ENCODE measurements at regions not wholly inside any gene's neighbourhood (a gene's known extent, or its start where the extent isn't known, plus 50 kb on each side); places are given as distances from the start of the nearest gene placed in this dataset.

- no peak for TF ChIP-seq ZNF274 (IDR thresholded peaks at IDR 0.05; ENCODE audit: low read depth, low read length)
- TF ChIP-seq EGR1 (IDR thresholded peaks at IDR 0.05; ENCODE audit: low read depth) = no peak
- TF ChIP-seq SRF (IDR thresholded peaks at IDR 0.05; ENCODE audit: low read depth) = no peak
- TF ChIP-seq CTCF (IDR thresholded peaks at IDR 0.05 in 2 of 3, conservative IDR thresholded peaks at IDR 0.05 in 1 of 3; ENCODE audit: borderline replicate concordance in 1 of 3, insufficient read depth in 1 of 3, low read depth in 2 of 3, low read length in 2 of 3) = no peak
- no peak for TF ChIP-seq CBX3 (IDR thresholded peaks at IDR 0.05; ENCODE audit: low read depth)
Measured at GRCh38 chr2:106658616-106659015, 171.5 kb downstream of the CD8B2 start (continued).

DNA sequence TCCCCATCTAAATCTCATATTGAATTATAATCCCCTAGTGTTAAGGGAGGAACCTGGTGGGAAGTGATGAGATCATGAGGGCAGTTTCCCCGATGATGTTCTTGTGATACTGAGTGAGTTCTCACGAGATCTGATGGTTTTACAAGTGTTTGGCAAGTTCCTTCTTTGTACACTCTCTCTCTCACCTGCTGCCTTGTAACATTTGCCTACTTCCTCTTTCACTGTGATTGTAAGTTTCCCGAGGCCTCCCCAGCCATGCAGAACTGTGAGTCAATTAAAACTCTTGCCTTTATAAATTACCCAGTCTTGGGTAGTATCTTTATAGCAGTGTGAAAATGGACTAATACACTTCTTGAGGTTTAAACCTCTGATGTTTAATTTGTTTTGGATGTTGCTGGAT, 177.5 kb downstream of the CD8B2 start:
- Histone ChIP-seq H3K27ac (ENCODE audit: low read depth, low read length) (no peak overlapping the region), H3K36me3 (ENCODE audit: control insufficient read depth in 1 of 2, insufficient read depth in 2 of 2, low read length in 2 of 2) (no peaks in the 10 kb centered on the region), H2AFZ (ENCODE audit: low read depth, low read length, poor library complexity, severe bottlenecking) (no peak overlapping the region), H4K20me1 (ENCODE audit: insufficient read depth) (no peaks in the 10 kb centered on the region), H3K4me1 (ENCODE audit: control insufficient read depth in 1 of 2, insufficient read depth in 2 of 2, low read length in 2 of 2) (no peaks in the 10 kb centered on the region), H3K4me2 (ENCODE audit: low read length) (no peak overlapping the region), H3K79me2 (ENCODE audit: insufficient read depth, low read length) (no peaks in the 10 kb centered on the region), H3K9me3 (ENCODE audit: control insufficient read depth in 1 of 2, insufficient read depth in 1 of 2, low read depth in 1 of 2, low read length in 2 of 2) (peaks cover 0 to 3% of the 10 kb centered on the region in 2 experiments; a peak in 1 of 4 replicates), H3K9ac (ENCODE audit: low read length) (no peak overlapping the region), H3K9me2 (ENCODE audit: insufficient read depth) (no peaks in the 10 kb centered on the region), H3K4me3 (replicated peaks in 1 of 2; ENCODE audit: low read depth in 1 of 2, low read length in 2 of 2) (no peak overlapping the region), H3K27me3 (ENCODE audit: insufficient read depth, low read length) (no peaks in the 10 kb centered on the region)
- CTCF ChIA-PET = no interaction called here
- BruUV-seq (replicated peaks) = no TSS peak
- TF ChIP-seq CBX3 (IDR thresholded peaks at IDR 0.05; ENCODE audit: low read depth) = no peak
- no peak for TF ChIP-seq SRF (IDR thresholded peaks at IDR 0.05; ENCODE audit: low read depth)
- no peak for TF ChIP-seq POLR2A (IDR thresholded peaks at IDR 0.05; ENCODE audit: borderline replicate concordance, extremely low read depth, insufficient read depth, insufficient read length)
- TF ChIP-seq CTCF (IDR thresholded peaks at IDR 0.05 in 2 of 3, conservative IDR thresholded peaks at IDR 0.05 in 1 of 3; ENCODE audit: borderline replicate concordance in 1 of 3, insufficient read depth in 1 of 3, low read depth in 2 of 3, low read length in 2 of 3) = no peak
- TF ChIP-seq ZNF274 (IDR thresholded peaks at IDR 0.05; ENCODE audit: low read depth, low read length) = no peak
- TF ChIP-seq, protein P1, sequence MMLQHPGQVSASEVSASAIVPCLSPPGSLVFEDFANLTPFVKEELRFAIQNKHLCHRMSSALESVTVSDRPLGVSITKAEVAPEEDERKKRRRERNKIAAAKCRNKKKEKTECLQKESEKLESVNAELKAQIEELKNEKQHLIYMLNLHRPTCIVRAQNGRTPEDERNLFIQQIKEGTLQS (IDR thresholded peaks at IDR 0.05) = no peak
- no peak for TF ChIP-seq ZFX (IDR thresholded peaks at IDR 0.05)
- DNase-seq (ENCODE audit: low read depth, low spot score) = no peak
- intact Hi-C loops (cut with micrococcal nuclease) = no loop called here
- RAD21 ChIA-PET (ENCODE audit: low non-redundant PET in 1 of 2, low total read pairs in 2 of 2, uncharacterized antibody in 2 of 2, unreplicated experiment in 2 of 2) = no interaction called here
- no peak for ATAC-seq
- POLR2A ChIA-PET = no interaction called here

Measured in HCT116 (cell line).